COLO668 (cell line): ENCODE measurements at regions not wholly inside any gene's neighbourhood (a gene's known extent, or its start where the extent isn't known, plus 50 kb on each side); places are given as distances from the start of the nearest gene placed in this dataset.

Experiments
- DNase-seq: peaks from one replicate; lab custom pipeline; 2025; ENCODE audit not compliant: unreplicated experiment; lab: John Stamatoyannopoulos, UW

DNA sequence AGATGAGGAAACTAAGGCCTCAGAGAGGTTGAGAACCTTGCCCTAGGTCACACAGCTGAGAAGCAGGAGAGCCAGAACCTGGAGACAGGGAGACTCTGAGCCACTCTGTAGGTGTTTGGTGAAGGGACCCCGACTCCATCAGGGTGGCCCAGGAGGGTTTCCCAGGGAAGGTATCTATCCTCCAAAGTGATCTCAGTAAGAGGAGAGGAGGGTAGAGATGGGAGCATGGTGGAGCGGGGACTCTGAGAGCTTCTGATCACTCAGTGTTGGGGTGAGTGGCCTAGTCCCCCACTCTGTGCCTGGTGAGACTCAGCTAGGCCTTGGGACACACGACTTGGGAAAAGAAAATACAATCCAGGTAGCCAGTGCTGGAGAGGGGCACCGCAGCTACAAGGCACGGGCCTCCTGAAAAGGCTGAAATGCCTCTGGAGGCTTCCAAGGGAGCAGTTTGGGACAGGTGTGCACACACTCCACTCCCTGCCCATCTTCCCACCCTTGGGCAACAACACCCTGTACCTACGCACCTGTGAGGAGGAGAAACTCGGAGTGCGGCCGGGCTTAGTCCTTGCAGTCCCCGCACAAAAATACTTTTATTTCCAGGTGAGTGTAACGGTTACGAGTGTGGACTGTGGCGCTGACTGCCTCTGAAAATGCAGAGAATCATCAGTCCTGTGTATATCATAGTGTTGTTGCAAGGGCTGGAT lies 80.8 kb downstream of the CAMK2N1 start:
- DNase-seq: no peak
